DMS79 (cell line): ENCODE measurements at regions not wholly inside any gene's neighbourhood (a gene's known extent, or its start where the extent isn't known, plus 50 kb on each side); places are given as distances from the start of the nearest gene placed in this dataset.
"Not testable (repeated sequence)": the region's sequence is repeated elsewhere in the genome, so short reads cannot be mapped to it uniquely, and the experiment has no call there.

Source experiments
- DNase-seq: peaks from one replicate; lab custom pipeline; 2025; lab: John Stamatoyannopoulos, UW

- DNase-seq: no peak
Observed at GRCh38 chr2:144659731-144660275, 139.9 kb upstream of the ZEB2 start.

- no peak for DNase-seq
Observed at GRCh38 chr2:144654523-144654922, 134.6 kb upstream of the ZEB2 start.

GRCh38 chr2:144650907-144651306 lies 131.0 kb upstream of the ZEB2 start:
- no peak for DNase-seq

- DNase-seq: no peak
Observed at GRCh38 chr2:144648837-144649465, 129.0 kb upstream of the ZEB2 start.

GRCh38 chr2:144645083-144645778 lies 125.3 kb upstream of the ZEB2 start:
- no peak for DNase-seq

GRCh38 chr2:144644549-144644948 lies 124.6 kb upstream of the ZEB2 start:
- DNase-seq: no peak

- no peak for DNase-seq
Observed at GRCh38 chr2:144643537-144644336, 123.8 kb upstream of the ZEB2 start.

GRCh38 chr2:144642856-144643255 lies 122.9 kb upstream of the ZEB2 start:
- DNase-seq: no peak

- DNase-seq: no peak
Observed at GRCh38 chr2:144642131-144642530, 122.2 kb upstream of the ZEB2 start.

- DNase-seq: not testable (repeated sequence)
Observed at GRCh38 chr2:144638250-144638649, 118.3 kb upstream of the ZEB2 start.

GRCh38 chr2:144636860-144637259 lies 116.9 kb upstream of the ZEB2 start:
- not testable (repeated sequence) for DNase-seq

GRCh38 chr2:144632809-144633208 lies 112.9 kb upstream of the ZEB2 start:
- DNase-seq: no peak

GRCh38 chr2:144631636-144632035 lies 111.7 kb upstream of the ZEB2 start:
- DNase-seq: no peak

GRCh38 chr2:144630459-144631215 lies 110.7 kb upstream of the ZEB2 start:
- DNase-seq: no peak

GRCh38 chr2:144629935-144630334 lies 110.0 kb upstream of the ZEB2 start:
- DNase-seq: no peak

- DNase-seq: no peak
Observed at GRCh38 chr2:144628566-144628965, 108.6 kb upstream of the ZEB2 start.

GRCh38 chr2:144625626-144626025 lies 105.7 kb upstream of the ZEB2 start:
- DNase-seq: no peak

GRCh38 chr2:144625226-144625625 lies 105.3 kb upstream of the ZEB2 start:
- no peak for DNase-seq

- DNase-seq: no peak
Observed at GRCh38 chr2:144624451-144624850, 104.5 kb upstream of the ZEB2 start.

GRCh38 chr2:144622373-144622772 lies 102.5 kb upstream of the ZEB2 start:
- not testable (repeated sequence) for DNase-seq

- DNase-seq: no peak
Observed at GRCh38 chr2:144621266-144621665, 101.3 kb upstream of the ZEB2 start.

GRCh38 chr2:144619760-144620159 lies 99.8 kb upstream of the ZEB2 start:
- no peak for DNase-seq
